Endodermal cell (in vitro differentiated cells): ENCODE measurements at regions not wholly inside any gene's neighbourhood (a gene's known extent, or its start where the extent isn't known, plus 50 kb on each side); places are given as distances from the start of the nearest gene placed in this dataset.

Experiments used
- DNase-seq: peaks from one replicate; pipeline ENCODE4 v3.0.0-alpha.2; 2017
- H3K27ac ChIP-seq: 2 replicates; pipeline ENCODE4 v1.5.1; 2013; ENCODE audit warnings: mild to moderate bottlenecking, low read depth, low read length, moderate library complexity
- H3K27me3 ChIP-seq: 2 replicates; pipeline ENCODE4 v1.6.1; 2013; ENCODE audit warnings: mild to moderate bottlenecking, low read length, moderate library complexity; ENCODE audit not compliant: insufficient read depth, control insufficient read depth, poor library complexity, severe bottlenecking
- H3K36me3 ChIP-seq: 2 replicates; pipeline ENCODE4 v1.7.0; 2013; ENCODE audit warnings: mild to moderate bottlenecking, low read length, moderate library complexity; ENCODE audit not compliant: control insufficient read depth, insufficient read depth
- H3K4me1 ChIP-seq: one replicate; pipeline ENCODE4 v1.7.0; 2013; ENCODE audit warnings: low read length; ENCODE audit not compliant: control insufficient read depth, insufficient read depth
- H3K4me3 ChIP-seq: 2 replicates; pipeline ENCODE4 v1.5.1; 2013; ENCODE audit warnings: mild to moderate bottlenecking, low read length, moderate library complexity
- H3K9ac ChIP-seq: 2 replicates; pipeline ENCODE4 v1.6.1; 2013; ENCODE audit warnings: mild to moderate bottlenecking, low read length, moderate library complexity; ENCODE audit not compliant: poor library complexity, severe bottlenecking; ENCODE audit errors: extremely low read depth
- H3K9me3 ChIP-seq: 2 replicates; pipeline ENCODE4 v1.6.1; 2013; ENCODE audit warnings: mild to moderate bottlenecking, low read length, moderate library complexity; ENCODE audit not compliant: control insufficient read depth
- H3K27ac Mint-ChIP-seq: 2 replicates; pipeline ENCODE4 v1.8.0; 2020; ENCODE audit warnings: mixed read lengths
- H3K27me3 Mint-ChIP-seq: 2 replicates; pipeline ENCODE4 v1.8.0; 2021; ENCODE audit warnings: mild to moderate bottlenecking, mixed read lengths; ENCODE audit not compliant: insufficient read depth
- H3K36me3 Mint-ChIP-seq: 2 replicates; pipeline ENCODE4 v1.8.0; 2020; ENCODE audit warnings: low read depth, mixed read lengths
- H3K4me1 Mint-ChIP-seq: 2 replicates; pipeline ENCODE4 v1.8.0; 2020; ENCODE audit warnings: mixed read lengths
- H3K4me3 Mint-ChIP-seq: 2 replicates; pipeline ENCODE4 v1.8.0; 2020; ENCODE audit warnings: mild to moderate bottlenecking, moderate library complexity, mixed read lengths
- H3K9me3 Mint-ChIP-seq: 2 replicates; pipeline ENCODE4 v1.8.0; 2020; ENCODE audit warnings: mild to moderate bottlenecking, mixed read lengths
- WGBS, 2 experiments: methylation state at CpG; one replicate each; pipeline versions ENCODE4 v1.1.5 to v1.1.7; 2013; ENCODE audit warnings: missing lambda C conversion rate in 2 of 2, mixed read lengths in 1 of 2; ENCODE audit not compliant: insufficient coverage in 1 of 2, insufficient read length in 1 of 2; 5-methylcytosine and 5-hydroxymethylcytosine counted together
- TF ChIP-seq, protein P1 (sequence below): fragments of 200-600 bp; sonication (generic); conservative IDR thresholded peaks from 2 replicates; pipeline ENCODE4 v1.5.0; 2021; ENCODE audit warnings: antibody characterized with exemption, mild to moderate bottlenecking

- H3K9ac ChIP-seq: no peak overlapping the region
- no peak overlapping the region for H3K27ac Mint-ChIP-seq
- no peaks in the 10 kb centered on the region for H3K27me3 ChIP-seq
- no peak overlapping the region for H3K4me3 Mint-ChIP-seq
- no peaks in the 10 kb centered on the region for H3K27me3 Mint-ChIP-seq
- DNase-seq: no peak
- no CpG with 5 or more reads among the region's 1 CpG for WGBS, 2 experiments
- no peaks in the 10 kb centered on the region for H3K9me3 Mint-ChIP-seq
- TF ChIP-seq, protein P1, sequence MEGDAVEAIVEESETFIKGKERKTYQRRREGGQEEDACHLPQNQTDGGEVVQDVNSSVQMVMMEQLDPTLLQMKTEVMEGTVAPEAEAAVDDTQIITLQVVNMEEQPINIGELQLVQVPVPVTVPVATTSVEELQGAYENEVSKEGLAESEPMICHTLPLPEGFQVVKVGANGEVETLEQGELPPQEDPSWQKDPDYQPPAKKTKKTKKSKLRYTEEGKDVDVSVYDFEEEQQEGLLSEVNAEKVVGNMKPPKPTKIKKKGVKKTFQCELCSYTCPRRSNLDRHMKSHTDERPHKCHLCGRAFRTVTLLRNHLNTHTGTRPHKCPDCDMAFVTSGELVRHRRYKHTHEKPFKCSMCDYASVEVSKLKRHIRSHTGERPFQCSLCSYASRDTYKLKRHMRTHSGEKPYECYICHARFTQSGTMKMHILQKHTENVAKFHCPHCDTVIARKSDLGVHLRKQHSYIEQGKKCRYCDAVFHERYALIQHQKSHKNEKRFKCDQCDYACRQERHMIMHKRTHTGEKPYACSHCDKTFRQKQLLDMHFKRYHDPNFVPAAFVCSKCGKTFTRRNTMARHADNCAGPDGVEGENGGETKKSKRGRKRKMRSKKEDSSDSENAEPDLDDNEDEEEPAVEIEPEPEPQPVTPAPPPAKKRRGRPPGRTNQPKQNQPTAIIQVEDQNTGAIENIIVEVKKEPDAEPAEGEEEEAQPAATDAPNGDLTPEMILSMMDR: no peak
- no peak overlapping the region for H3K4me3 ChIP-seq
- peaks cover 66% of the 10 kb centered on the region for H3K9me3 ChIP-seq
- H3K27ac ChIP-seq: no peak overlapping the region
- H3K36me3 ChIP-seq: no peaks in the 10 kb centered on the region
- H3K36me3 Mint-ChIP-seq: no peaks in the 10 kb centered on the region
- H3K4me1 ChIP-seq: no peaks in the 10 kb centered on the region
- H3K4me1 Mint-ChIP-seq: peaks cover under 1% of the 10 kb centered on the region
Measured at GRCh38 chr10:108812296-108812695, 1111.0 kb downstream of the XPNPEP1 start.

GRCh38 chr10:108808228-108808627, 1115.1 kb downstream of the XPNPEP1 start:
- WGBS, 2 experiments: 60% methylated on average over 2 of the region's 2 CpGs; no CpG with 5 or more reads in 1 of the 2 experiments
- no peaks in the 10 kb centered on the region for H3K36me3 ChIP-seq
- H3K9me3 ChIP-seq: peaks cover 73% of the 10 kb centered on the region

GRCh38 chr10:108801775-108802517, 1121.4 kb downstream of the XPNPEP1 start:
- Mint-ChIP-seq H3K27me3 (peaks cover 38% of the 10 kb centered on the region), H3K4me1 (no peaks in the 10 kb centered on the region), H3K4me3 (no peak overlapping the region), H3K9me3 (no peaks in the 10 kb centered on the region), H3K27ac (no peak overlapping the region), H3K36me3 (no peaks in the 10 kb centered on the region)
- no peak overlapping the region for H3K27ac ChIP-seq
- DNase-seq: no peak
- no peaks in the 10 kb centered on the region for H3K4me1 ChIP-seq
- H3K4me3 ChIP-seq: no peak overlapping the region
- TF ChIP-seq, protein P1: no peak
- no peaks in the 10 kb centered on the region for H3K27me3 ChIP-seq
- no peaks in the 10 kb centered on the region for H3K36me3 ChIP-seq
- peaks cover 70% of the 10 kb centered on the region for H3K9me3 ChIP-seq
- no peak overlapping the region for H3K9ac ChIP-seq

More at GRCh38 chr10:108808228-108808627, 1115.1 kb downstream of the XPNPEP1 start:
- DNase-seq: no peak
- H3K4me1 ChIP-seq: no peaks in the 10 kb centered on the region
- no peak overlapping the region for H3K27ac Mint-ChIP-seq
- no peak overlapping the region for H3K4me3 ChIP-seq
- H3K4me1 Mint-ChIP-seq: no peaks in the 10 kb centered on the region
- TF ChIP-seq, protein P1: no peak
- H3K36me3 Mint-ChIP-seq: no peaks in the 10 kb centered on the region
- no peak overlapping the region for H3K9ac ChIP-seq
- H3K27me3 ChIP-seq: no peaks in the 10 kb centered on the region
- peaks cover 25% of the 10 kb centered on the region for H3K27me3 Mint-ChIP-seq
- no peak overlapping the region for H3K27ac ChIP-seq
- no peaks in the 10 kb centered on the region for H3K9me3 Mint-ChIP-seq
- no peak overlapping the region for H3K4me3 Mint-ChIP-seq
